Testis (tissue), 2 donors: ENCODE measurements at regions not wholly inside any gene's neighbourhood (a gene's known extent, or its start where the extent isn't known, plus 50 kb on each side); places are given as distances from the start of the nearest gene placed in this dataset.

Experiments used
- CTCF ChIP-seq, 3 experiments: fragments of 450-650 bp in 2 of 3; fragments of 200-600 bp in 1 of 3; sonication (generic) in 1 of 3; IDR thresholded peaks; one replicate each; pipeline ENCODE4 v1.5.1; 2016 to 2019; ENCODE audit warnings: antibody characterized with exemption in 3 of 3, mild to moderate bottlenecking in 2 of 3, moderate library complexity in 1 of 3
- POLR2A ChIP-seq: fragments of 450-650 bp; IDR thresholded peaks from one replicate; pipeline ENCODE4 v1.6.1; 2017; ENCODE audit warnings: antibody characterized with exemption, mild to moderate bottlenecking, moderate library complexity

DNA sequence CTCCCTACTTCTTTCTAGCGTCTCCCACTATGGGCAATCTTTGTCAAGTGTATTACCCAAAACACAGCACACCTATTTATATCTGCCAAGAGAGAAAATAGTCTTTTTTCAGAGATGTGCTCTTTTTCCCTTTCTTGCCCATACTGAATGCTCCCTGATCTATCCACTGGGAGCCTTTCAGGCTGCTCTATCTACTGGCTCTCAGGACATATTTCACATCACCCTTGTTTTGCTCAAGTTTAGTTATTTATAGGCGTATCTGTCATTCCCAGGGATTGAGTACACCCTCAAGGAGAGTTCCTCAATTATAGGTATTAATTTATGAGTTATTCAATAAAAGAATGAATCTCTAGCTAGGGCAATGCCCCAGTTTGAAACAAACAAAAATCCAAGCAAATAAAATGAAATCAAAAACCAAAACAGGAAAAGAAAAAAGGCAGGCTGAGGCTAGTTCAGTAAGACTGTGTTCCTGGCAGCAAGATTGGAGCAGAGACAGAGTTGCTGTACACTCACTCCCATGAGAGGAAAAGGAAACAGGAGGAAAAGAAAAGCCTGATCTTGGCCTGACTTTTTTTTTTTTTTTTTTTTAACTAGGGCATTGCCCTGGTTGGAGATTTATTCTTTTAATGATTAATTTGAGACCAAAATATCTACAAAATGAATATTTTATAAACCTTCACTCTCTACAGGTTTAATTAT is 665.9 kb upstream of the PCDH15 start:
- no peak for TF ChIP-seq CTCF (IDR thresholded peaks at IDR 0.05)
- no peak for TF ChIP-seq POLR2A
